GM19463 (cell line): ENCODE measurements at regions not wholly inside any gene's neighbourhood (a gene's known extent, or its start where the extent isn't known, plus 50 kb on each side); places are given as distances from the start of the nearest gene placed in this dataset.

Experiments
- ATAC-seq: cut with Tn5 transposase; IDR thresholded peaks from one replicate; pipeline ENCODE4 v1.9.1; 2021; ENCODE audit warnings: mild to moderate bottlenecking, moderate library complexity; ENCODE audit not compliant: unreplicated experiment

- no peak for ATAC-seq
These were observed 224.1 kb downstream of the ALX1 start for GRCh38 chr12:85504164-85504563.

- no peak for ATAC-seq
These were observed 224.6 kb downstream of the ALX1 start for GRCh38 chr12:85504624-85505023.

DNA sequence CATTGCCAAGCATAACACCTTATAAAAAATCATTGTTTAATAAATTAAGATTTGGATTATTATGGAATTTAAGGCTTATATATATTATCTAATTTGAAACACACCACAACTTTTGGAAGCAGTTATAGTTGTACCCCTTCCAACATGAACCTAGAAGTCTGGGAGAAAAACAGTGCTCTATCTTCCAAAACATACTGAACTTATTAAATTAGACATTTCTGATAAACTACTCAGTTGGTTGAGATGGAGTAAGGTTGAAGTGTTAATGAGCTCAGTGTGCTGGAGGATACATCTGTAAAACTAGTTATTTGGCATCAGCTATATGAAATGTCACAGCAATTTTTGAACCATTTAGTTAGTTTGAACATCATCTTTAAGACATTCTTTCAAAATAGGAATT lies 227.4 kb downstream of the ALX1 start:
- no peak for ATAC-seq

DNA sequence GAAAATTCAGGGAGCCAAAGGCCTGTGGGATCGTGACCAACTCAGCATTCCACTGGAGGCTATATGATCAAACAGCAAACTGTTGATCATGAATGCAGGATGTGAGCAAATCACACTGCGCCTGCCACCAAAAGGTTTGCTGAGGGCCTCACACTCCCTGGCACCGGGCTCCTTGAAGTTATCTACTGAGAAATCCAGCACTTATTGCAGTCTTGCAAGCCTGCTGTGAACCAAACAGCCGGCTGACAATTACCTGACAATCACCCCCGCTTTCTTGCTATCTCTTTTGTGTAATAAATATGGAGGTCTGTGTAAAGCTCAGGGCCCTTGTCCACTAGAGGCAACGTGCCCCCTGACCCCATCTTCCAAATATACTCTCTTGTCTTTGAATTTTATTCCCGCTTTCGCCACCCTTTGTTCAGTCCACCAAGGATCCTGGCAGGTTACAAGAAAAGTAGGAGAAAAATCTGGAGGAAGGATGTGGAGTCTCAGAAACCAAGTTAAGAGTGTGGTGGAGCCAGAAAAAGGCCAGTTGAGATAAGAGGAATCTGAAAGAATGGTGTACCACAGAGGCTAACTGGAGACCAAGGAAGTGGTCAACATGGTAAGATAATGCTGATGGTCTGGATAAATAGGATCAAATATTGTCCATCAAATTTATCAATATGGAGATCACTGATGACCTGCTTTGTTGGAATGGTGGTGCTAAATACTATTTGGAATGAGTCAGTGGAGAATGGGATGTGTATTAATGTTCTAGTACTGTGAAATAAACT lies 229.2 kb downstream of the ALX1 start:
- peak; percentile 31 for ATAC-seq

GRCh38 chr12:85509857-85510256 lies 229.8 kb downstream of the ALX1 start:
- ATAC-seq, result peak; percentile 95

- ATAC-seq, result no peak
These were observed 236.0 kb downstream of the ALX1 start for GRCh38 chr12:85516039-85516438.

GRCh38 chr12:85516667-85517325 lies 236.8 kb downstream of the ALX1 start:
- no peak for ATAC-seq

DNA sequence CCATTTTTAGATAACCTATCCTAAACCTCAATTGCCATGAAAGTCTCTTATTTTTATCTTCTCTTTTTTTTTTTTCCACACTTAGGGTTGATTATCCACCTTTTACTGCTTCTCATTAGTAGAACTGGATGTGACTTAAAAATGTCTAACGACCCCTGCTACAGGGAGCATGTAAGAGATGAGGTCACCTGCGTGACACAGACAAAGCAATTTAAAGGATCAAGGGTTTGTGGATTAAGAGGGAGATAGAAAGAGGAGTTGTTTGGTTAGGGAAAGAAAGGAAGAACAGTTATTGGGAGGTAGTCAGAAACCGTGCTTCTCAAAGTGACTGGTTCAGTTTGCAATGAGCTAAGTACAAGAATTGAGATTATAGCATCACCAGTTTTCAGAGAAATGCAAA lies 239.1 kb downstream of the ALX1 start:
- no peak for ATAC-seq

- ATAC-seq, result no peak
These were observed 243.2 kb downstream of the ALX1 start for GRCh38 chr12:85523197-85523596.

DNA sequence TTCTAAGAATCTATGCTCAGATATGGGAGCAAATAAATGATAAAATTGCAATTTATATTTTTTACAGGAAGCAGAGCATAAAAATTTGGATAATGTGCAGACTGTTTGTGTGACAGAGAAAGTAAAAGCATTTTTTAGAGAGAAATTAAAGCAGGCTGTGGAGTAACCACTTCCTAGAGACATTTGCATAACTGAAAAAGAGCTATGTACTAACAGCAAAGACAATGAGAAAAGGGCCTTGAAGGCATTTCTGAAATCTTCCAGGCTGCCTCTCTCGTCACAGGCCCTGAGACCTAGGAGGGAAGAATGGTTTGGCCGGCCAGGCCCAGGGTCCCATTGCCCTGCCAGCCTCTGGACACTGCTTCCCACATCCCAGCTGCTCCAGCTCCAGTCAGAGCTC lies 247.2 kb downstream of the ALX1 start:
- ATAC-seq, result peak; percentile 60

DNA sequence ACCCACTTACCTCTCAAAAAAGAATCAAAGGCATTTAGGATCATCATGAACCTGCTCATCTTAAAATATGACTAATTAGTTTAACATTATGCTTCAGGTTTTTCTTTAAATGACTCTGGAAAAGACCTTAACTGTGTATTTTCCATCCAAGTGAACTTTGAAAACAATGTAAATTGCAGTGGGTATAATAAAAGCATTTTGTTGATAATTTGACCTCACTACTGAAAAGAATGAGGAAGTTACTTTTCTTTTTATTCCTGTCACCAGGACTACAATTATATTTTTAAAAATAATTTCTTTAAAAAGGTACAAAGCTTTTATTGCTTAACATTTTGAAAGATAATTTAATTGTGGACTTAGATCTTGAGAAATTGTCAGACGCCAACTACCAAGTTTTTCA lies 249.9 kb downstream of the ALX1 start:
- no peak for ATAC-seq

DNA sequence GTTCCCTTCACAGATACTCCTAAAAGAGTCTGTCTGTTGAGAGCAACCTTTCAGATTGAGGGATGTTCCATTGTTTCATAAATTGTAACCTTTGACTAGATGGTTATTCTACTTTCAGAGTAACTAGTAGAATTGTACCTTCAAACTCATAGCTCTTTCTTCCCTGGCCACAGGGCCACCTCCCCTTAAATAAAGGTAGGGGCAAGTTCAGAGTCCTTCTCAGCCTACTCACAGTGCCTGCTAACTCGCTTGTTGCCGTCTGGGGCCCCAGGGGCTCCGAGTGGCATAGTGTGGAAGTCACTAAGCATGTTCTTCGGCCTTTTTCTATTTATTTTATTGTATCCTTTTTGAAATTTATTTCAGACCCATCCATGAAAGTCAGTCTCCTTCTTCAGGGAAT lies 250.4 kb downstream of the ALX1 start:
- no peak for ATAC-seq

DNA sequence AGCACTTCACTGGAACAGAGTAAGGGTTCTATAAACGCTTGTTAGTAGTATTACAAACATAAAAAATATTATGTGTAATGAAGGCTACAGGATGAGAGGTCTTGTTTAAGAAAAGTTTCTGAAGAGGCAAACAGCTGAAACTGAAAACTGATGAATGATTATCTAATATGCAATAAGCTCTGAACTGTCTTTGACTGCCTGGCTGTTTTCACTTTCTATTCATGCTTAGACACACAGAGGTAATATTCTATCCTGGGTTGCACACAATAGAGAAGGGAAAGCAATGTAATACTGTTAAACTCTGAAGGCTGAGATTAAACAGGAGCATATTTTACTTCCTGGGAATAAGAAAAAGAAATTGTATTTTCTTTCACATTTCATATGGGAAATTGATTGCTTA lies 251.3 kb downstream of the ALX1 start:
- peak; percentile 86 for ATAC-seq

- no peak for ATAC-seq
These were observed 269.6 kb downstream of the ALX1 start for GRCh38 chr12:85549640-85550039.

GRCh38 chr12:85550924-85551323 lies 270.9 kb downstream of the ALX1 start:
- ATAC-seq, result no peak

- ATAC-seq, result no peak
These were observed 272.4 kb downstream of the ALX1 start for GRCh38 chr12:85552461-85552860.

DNA sequence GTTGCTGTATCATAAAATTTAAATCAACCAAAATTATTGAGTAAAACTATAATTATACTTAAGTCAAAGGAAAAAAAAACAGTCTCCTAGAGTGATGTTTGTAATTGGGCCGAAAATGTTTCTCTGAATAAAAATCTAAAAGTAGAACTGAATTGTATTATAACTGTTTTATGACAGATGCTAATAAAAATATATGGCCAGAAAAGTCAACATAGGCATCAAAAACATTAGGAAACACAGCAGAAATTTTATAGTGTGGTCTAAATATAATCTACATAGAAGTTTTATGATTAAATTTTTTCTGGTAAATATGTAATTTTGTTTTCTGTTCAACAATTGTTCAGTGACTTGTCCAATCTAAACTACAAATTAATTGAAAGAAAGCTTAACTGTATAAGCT lies 277.8 kb downstream of the ALX1 start:
- no peak for ATAC-seq

GRCh38 chr12:85558684-85559083 lies 277.5 kb downstream of the RASSF9 start:
- ATAC-seq, result no peak

DNA sequence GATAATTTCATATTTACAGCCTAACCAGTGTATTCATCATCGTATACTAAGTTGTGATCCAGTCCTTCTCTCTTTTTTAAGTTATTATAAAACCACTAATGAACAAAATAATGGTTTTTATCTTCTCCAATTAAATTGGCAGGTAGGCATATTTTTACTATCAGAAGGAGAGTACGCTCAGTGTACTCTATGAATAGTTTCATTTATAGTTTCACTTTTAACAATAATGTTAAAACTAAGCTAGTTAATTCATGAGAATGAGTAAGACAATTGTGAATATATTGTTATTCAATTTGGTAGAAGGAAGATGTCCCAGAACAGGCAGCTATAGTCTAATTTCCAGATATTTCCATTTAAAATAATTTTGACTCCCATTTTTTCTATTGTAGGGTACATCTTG lies 277.1 kb downstream of the RASSF9 start:
- no peak for ATAC-seq

DNA sequence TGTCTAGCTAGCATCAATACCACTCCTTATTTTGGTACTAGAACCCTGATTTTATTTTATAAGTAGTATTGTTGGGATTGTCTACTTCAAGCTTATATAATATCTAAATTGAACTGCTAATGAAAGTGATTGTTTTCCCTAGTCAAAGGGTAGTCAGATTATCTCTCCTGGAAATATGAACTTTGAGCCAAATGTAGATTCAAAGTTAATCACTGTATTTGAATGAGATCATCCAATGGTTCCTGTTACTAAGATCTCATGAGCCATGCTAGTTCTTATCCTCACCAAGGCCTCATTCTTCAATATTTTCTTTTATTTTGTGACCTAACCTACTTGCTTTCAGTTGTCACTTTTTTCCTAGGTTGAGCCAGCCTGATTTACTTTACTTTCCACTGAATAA lies 276.7 kb downstream of the RASSF9 start:
- ATAC-seq, result no peak

DNA sequence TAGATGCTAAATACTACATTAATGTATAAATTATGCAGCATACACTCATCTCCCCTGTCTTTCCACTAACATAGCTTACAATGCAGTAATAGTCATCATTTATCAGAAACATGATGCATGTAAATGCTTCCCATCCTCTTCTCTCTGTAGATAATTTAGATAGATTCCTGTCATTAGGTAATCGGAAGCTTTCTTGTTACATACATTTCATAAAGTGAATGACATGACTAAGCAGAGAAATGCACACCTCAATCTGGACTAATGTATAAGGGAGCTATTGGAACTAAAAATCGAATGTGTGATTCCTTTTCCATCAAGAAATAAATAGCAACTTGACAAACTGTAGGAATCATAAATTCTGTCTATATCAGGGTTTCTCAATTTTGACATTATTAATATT lies 273.4 kb downstream of the RASSF9 start:
- no peak for ATAC-seq

DNA sequence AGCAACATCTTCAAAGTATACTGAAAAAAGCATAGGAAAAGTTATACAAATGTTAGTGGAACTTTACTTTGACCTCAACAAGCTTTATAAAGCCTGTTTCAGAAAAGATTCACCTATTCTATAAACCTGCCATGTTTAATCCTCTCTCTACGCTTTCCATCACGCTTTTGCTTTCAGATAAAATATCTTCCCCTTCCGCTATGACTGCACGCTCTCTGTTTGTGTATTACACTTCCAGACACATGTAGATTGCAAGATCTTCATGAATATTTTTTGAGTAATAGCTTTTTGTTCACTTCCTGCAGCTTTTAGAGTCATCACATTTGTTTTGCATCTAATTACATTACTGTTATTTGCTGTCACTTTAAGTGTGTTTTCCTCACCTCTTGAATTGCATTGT lies 271.4 kb downstream of the RASSF9 start:
- no peak for ATAC-seq
